ENCODE measurements at regions not wholly inside any gene's neighbourhood (a gene's known extent, or its start where the extent isn't known, plus 50 kb on each side); places are given as distances from the start of the nearest gene placed in this dataset.

DNA sequence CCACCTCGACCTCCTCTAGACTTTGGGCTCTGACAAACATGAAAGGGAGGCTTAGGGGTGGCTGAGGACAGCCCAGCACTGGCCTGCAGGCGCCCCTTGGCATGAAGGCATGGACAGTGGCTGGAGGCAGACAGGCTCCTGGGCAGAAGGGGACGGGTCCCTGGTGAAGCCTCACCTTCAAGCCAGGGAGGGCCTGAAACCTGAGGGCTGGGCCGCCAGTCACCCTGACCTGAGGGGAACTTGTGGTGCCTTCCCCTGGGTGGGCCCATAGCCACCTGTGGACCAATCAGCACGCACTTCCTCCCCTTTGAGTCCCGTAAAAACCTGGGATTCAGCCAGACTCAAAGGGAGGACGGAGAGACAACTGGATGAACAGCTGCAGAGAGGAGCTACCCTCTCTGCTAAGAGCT is 90.4 kb upstream of the PUM3 start:
- TF ChIP-seq YY1 (IDR thresholded peaks at IDR 0.05; ENCODE audit: low read depth) (no peak), RAD21 (IDR thresholded peaks at IDR 0.05; ENCODE audit: low read depth) (no peak), CEBPB (IDR thresholded peaks at IDR 0.05) (no peak), EP300 (IDR thresholded peaks at IDR 0.05; ENCODE audit: borderline replicate concordance) (no peak), FOXM1 (IDR thresholded peaks at IDR 0.05; ENCODE audit: borderline replicate concordance, low read depth) (no peak), EGR1 (IDR thresholded peaks at IDR 0.05) (no peak), TCF12 (IDR thresholded peaks at IDR 0.05; ENCODE audit: low read depth) (no peak), NFIC (IDR thresholded peaks at IDR 0.05) (no peak), ZBTB7A (IDR thresholded peaks at IDR 0.05; ENCODE audit: low read depth) (no peak), MAX (IDR thresholded peaks at IDR 0.05) (no peak), CREB1 (IDR thresholded peaks at IDR 0.05; ENCODE audit: low read depth) (no peak)
- TF ChIP-seq, protein P1, sequence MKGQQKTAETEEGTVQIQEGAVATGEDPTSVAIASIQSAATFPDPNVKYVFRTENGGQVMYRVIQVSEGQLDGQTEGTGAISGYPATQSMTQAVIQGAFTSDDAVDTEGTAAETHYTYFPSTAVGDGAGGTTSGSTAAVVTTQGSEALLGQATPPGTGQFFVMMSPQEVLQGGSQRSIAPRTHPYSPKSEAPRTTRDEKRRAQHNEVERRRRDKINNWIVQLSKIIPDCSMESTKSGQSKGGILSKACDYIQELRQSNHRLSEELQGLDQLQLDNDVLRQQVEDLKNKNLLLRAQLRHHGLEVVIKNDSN (IDR thresholded peaks at IDR 0.05) = no peak
- TF ChIP-seq, protein P2, sequence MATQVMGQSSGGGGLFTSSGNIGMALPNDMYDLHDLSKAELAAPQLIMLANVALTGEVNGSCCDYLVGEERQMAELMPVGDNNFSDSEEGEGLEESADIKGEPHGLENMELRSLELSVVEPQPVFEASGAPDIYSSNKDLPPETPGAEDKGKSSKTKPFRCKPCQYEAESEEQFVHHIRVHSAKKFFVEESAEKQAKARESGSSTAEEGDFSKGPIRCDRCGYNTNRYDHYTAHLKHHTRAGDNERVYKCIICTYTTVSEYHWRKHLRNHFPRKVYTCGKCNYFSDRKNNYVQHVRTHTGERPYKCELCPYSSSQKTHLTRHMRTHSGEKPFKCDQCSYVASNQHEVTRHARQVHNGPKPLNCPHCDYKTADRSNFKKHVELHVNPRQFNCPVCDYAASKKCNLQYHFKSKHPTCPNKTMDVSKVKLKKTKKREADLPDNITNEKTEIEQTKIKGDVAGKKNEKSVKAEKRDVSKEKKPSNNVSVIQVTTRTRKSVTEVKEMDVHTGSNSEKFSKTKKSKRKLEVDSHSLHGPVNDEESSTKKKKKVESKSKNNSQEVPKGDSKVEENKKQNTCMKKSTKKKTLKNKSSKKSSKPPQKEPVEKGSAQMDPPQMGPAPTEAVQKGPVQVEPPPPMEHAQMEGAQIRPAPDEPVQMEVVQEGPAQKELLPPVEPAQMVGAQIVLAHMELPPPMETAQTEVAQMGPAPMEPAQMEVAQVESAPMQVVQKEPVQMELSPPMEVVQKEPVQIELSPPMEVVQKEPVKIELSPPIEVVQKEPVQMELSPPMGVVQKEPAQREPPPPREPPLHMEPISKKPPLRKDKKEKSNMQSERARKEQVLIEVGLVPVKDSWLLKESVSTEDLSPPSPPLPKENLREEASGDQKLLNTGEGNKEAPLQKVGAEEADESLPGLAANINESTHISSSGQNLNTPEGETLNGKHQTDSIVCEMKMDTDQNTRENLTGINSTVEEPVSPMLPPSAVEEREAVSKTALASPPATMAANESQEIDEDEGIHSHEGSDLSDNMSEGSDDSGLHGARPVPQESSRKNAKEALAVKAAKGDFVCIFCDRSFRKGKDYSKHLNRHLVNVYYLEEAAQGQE (IDR thresholded peaks at IDR 0.05; ENCODE audit: low read depth) = no peak

- no peak for TF ChIP-seq TCF12 (IDR thresholded peaks at IDR 0.05; ENCODE audit: low read depth)
- TF ChIP-seq CEBPB (IDR thresholded peaks at IDR 0.05) = no peak
- no peak for TF ChIP-seq FOXM1 (IDR thresholded peaks at IDR 0.05; ENCODE audit: borderline replicate concordance, low read depth)
- TF ChIP-seq EGR1 (IDR thresholded peaks at IDR 0.05) = no peak
Observed at GRCh38 chr9:2933165-2934095, 89.5 kb upstream of the PUM3 start.

GRCh38 chr9:2928411-2928810 is 84.5 kb upstream of the PUM3 start:
- TF ChIP-seq, protein P1 (IDR thresholded peaks at IDR 0.05) = no peak
- TF ChIP-seq NFIC (IDR thresholded peaks at IDR 0.05) = no peak
- no peak for TF ChIP-seq ZBTB7A (IDR thresholded peaks at IDR 0.05; ENCODE audit: low read depth)
- no peak for TF ChIP-seq CREB1 (IDR thresholded peaks at IDR 0.05; ENCODE audit: low read depth)
- no peak for TF ChIP-seq MAX (IDR thresholded peaks at IDR 0.05)
- TF ChIP-seq, protein P2 (IDR thresholded peaks at IDR 0.05; ENCODE audit: low read depth) = no peak
- TF ChIP-seq CEBPB (IDR thresholded peaks at IDR 0.05) = no peak
- TF ChIP-seq TCF12 (IDR thresholded peaks at IDR 0.05; ENCODE audit: low read depth) = no peak
- TF ChIP-seq FOXM1 (IDR thresholded peaks at IDR 0.05; ENCODE audit: borderline replicate concordance, low read depth) = no peak
- TF ChIP-seq TEAD4 (IDR thresholded peaks at IDR 0.05) = no peak
- TF ChIP-seq RAD21 (IDR thresholded peaks at IDR 0.05; ENCODE audit: low read depth) = no peak
- TF ChIP-seq EGR1 (IDR thresholded peaks at IDR 0.05) = no peak
- no peak for TF ChIP-seq YY1 (IDR thresholded peaks at IDR 0.05; ENCODE audit: low read depth)
- TF ChIP-seq TAF1 (IDR thresholded peaks at IDR 0.05; ENCODE audit: low read depth) = no peak
- TF ChIP-seq EP300 (IDR thresholded peaks at IDR 0.05; ENCODE audit: borderline replicate concordance) = no peak

GRCh38 chr9:2925016-2925415 is 81.1 kb upstream of the PUM3 start:
- TF ChIP-seq ZBTB7A (IDR thresholded peaks at IDR 0.05; ENCODE audit: low read depth) (no peak), EGR1 (IDR thresholded peaks at IDR 0.05) (no peak), CREB1 (IDR thresholded peaks at IDR 0.05; ENCODE audit: low read depth) (no peak)
- TF ChIP-seq, protein P2 (IDR thresholded peaks at IDR 0.05; ENCODE audit: low read depth) = no peak
